Fibroblast of skin of left biceps (primary cell): ENCODE measurements at regions not wholly inside any gene's neighbourhood (a gene's known extent, or its start where the extent isn't known, plus 50 kb on each side); places are given as distances from the start of the nearest gene placed in this dataset.
"Not testable (repeated sequence)": the region's sequence is repeated elsewhere in the genome, so short reads cannot be mapped to it uniquely, and the experiment has no call there.

Experiments
- DNase-seq, 2 experiments: peaks; one replicate each; pipeline ENCODE4 v3.0.0-alpha.2; 2013; ENCODE audit warnings: low read depth in 2 of 2

- no peak for DNase-seq
These were observed 119.8 kb downstream of the ZNF330 start for GRCh38 chr4:141340458-141340857.

DNA sequence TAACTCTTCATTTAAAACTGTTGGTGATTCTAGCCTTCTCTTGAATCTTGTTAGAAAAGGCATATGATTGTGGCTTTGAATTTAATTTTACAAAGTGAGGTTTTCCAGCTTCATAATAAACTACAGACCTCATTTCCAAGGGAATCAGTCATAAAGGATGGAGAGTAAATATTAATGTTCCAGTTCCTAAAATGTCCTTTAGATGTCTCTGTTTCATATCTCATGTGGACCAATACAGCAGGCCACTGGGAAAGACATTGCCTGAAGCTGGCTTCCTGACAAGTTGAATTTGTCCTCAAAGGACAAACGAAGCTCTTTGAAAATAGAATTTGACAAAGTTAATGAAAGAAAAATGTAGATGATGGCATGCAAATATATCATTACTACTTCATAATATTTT, 125.4 kb downstream of the ZNF330 start:
- peak; percentile 30 to 43 for DNase-seq

- DNase-seq = no peak
These were observed 127.0 kb downstream of the ZNF330 start for GRCh38 chr4:141347684-141348083.

DNA sequence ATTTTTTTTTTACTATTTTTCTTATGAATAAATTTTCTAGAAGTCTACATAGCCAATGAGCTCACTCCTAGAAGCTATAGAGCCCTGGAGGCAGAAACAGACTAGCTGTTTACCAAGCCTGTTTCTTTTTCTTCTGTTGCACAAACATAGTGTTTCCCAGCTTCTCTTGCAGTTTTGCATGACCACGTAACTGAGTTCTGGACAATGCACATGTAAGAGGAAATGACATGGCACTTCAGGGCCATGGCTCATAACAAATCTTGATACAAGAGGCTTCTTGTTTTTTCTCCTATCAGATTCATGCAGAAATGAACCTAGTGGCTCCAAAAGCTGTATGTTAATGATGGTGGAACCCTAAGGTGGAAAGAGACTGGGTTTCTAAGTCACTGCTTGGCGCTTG, 127.4 kb downstream of the ZNF330 start:
- no peak for DNase-seq

DNA sequence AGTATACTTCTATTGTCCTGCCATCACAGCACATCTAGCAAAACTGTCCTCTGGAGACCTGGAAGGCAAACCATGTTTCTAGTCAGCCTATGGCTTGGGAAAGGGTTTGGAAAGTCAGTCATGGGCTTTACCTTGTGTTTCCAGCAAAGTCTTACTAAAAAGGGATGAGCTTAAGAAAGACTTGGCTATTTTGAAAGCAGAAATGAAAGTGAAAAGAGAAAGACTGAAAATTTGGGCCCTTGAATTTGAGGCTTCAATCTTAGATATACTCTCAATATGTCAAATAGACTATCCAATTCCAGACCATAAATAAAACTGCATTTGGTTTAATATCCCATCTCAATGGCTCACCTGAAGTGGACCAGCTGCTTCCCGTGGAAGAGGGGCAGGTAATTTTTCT, 127.9 kb downstream of the ZNF330 start:
- DNase-seq = no peak

DNA sequence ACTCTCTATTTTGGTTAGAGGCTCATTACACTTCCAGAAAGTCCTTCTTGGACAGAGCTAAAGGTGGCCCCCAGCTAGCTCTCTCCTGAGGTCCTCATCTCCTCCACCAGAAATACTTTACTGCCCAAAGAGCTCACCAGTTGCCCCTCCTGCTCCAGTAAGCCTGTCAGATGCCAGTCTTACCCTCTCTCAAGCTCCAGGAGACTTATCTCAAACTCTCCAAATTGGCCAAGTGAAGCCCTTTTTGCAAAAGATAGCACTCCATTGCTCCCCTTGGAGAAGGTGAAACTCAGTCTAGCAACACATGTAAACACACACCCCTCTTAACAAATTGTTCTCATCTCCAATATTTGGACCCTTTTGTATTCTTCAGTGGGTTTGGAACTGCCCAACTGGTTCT, 128.5 kb downstream of the ZNF330 start:
- DNase-seq = no peak

GRCh38 chr4:141350122-141350905, 129.6 kb downstream of the ZNF330 start:
- DNase-seq = peak; percentile 80 to 84

DNA sequence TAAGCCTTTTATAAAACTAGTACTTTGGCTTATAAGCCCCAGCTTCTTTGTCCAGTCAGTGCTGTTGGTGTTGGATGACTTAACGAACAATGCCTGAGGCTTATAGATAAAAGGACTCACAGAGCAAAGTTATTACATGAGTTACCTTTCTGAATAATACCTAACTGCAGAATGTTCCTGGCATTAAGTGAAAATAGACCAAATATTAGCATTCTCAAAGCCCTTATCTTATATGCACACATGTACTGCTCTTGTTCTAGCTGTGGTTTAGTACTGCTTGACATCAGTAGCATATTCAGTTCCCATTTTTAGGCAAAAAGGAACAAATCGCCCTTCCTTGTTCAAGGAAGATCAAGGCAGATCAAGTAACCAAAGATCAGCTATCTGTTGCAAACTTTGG, 131.6 kb downstream of the ZNF330 start:
- no peak for DNase-seq

DNA sequence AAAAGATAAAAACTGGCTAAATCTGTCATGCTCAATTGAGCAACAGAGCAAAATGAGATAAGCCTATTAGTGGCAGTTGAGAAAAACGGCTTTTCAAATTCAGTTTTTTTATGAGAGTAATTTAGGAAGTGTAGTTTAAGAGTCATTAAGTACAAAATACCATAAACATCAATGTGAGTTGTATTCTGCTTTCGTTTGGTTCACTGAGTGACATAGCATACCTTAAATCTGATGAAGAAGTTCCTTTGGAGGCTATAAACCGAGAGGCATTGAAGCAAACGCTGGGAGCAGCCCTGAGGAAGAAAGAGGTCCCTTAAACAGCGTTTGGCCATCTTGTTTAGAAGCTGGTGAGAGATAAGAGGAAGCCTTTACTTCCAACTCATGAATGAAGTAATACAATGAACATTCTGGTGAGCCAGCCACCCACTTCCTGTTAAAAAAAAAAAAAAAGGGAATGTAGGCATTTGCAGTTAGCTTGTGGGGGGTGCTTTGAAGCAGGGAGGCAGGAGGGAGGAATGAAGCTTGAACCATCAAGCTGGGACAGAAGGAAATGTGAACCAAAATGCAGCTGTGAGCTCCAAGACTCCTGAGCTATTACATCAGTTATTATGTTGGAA, 132.3 kb downstream of the ZNF330 start:
- DNase-seq = peak; percentile 71

- DNase-seq = no peak
These were observed 135.7 kb downstream of the ZNF330 start for GRCh38 chr4:141356321-141356962.

DNA sequence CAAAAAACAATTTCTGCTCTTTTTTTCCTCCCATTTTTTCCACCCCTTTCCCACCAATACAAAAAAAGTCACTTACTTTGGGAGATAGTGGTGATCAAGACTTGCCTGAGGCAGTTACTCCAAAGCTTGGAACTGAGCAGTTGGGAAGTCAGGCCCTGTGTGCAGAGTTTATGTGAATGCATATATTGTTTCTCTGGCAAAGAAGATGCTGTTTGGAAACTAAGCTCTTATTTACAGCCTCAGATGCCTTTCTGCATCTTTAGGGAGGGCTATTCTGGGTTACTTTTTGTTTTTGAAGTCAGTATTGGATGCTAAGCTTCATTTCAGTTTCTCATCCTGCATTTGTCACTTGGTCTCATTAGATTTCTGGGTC, 136.3 kb downstream of the ZNF330 start:
- no peak for DNase-seq

- DNase-seq = not testable (repeated sequence)
These were observed 147.5 kb downstream of the ZNF330 start for GRCh38 chr4:141368241-141368640.

- DNase-seq = no peak
These were observed 150.5 kb downstream of the ZNF330 start for GRCh38 chr4:141371206-141371605.

- DNase-seq = peak; percentile 58 to 63
These were observed 155.2 kb downstream of the ZNF330 start for GRCh38 chr4:141375855-141376254.

GRCh38 chr4:141376769-141377168, 156.1 kb downstream of the ZNF330 start:
- no peak for DNase-seq

- DNase-seq = no peak
These were observed 166.6 kb downstream of the ZNF330 start for GRCh38 chr4:141387299-141387698.

GRCh38 chr4:141388481-141388880, 167.8 kb downstream of the ZNF330 start:
- peak; percentile 44 to 54 for DNase-seq

GRCh38 chr4:141389649-141390048, 169.0 kb downstream of the ZNF330 start:
- DNase-seq = no peak

DNA sequence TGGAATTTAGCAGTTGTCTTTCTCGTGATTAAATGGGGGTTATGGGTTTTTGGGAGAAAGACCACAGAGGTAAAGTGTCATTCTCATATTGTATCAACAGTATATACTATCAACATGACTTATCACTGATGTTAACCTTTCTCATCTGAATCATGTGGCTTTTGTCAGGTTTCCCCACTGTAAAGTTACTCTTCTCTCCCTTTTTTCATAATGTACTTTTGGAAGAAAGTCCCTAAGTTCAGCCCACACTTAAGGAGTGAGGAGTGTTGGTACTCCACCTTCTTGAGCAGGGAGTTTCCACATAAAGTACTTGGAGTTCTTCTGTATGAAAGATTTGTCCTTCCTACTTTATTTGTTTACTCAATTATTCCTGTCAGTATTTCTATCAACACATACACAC, 169.9 kb downstream of the ZNF330 start:
- DNase-seq = no peak

DNA sequence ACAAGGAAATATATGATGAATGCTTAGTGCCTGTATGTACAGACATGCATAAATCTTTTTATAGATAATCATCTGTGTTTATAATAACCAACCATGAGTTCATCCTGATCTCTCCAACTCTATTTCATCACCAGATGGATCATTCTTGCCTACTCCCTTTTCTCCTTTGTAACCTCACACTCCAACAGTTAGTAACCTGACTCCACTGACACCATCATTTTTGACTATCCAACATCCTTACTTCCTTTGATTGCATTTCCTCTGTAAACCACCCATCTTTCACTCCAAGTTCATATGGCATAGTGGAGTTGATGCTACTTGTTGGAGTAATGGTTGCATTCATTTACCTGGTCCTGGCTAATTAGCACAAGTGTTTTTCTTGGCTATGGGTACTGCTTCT, 170.6 kb downstream of the ZNF330 start:
- DNase-seq = no peak

DNA sequence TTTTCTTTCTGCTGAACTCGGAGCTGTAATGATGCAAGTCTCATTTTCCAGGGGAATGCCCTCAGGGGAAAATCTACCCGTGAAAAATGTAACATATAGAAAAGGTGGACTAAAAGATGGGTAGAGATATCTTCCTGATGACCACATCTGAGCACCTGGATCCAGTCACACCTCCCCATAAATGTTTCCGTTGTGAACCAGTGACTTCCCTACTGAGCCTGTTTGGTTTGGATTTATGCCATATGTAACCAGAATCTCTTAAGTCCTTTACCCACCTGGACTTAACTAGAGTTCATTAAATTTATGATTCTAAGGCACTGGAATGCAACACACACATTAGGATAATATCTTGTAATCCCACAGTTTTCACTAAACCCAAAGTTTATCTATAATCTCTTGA, 171.1 kb downstream of the ZNF330 start:
- DNase-seq = no peak

DNA sequence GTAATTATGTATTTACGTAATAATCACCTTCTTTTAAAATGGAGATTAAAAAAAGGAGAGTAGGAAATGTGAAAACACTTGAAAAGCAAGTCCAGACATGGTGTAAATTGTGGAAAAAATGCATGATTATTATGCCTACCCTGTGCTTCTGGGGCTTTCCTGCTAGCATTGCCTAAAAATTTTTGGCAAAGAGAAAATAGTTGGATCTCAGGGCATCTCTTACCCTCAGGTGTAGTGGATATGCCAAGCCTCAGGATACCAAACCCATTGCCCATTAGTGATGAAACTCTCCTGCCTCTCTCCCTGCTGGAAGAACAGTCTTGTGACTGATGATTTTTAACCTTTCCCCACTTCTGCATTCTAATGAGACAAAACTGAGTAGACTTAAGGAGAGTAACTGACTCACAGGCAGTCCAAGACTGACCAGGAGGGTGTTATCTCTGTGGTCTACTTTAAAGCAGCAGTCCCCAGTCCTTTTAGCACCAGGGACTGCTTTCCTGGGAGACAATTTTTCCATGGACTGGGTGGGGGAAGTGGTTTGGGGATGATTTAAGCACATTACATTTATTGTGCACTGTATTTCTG, 174.6 kb downstream of the ZNF330 start:
- DNase-seq = no peak

DNA sequence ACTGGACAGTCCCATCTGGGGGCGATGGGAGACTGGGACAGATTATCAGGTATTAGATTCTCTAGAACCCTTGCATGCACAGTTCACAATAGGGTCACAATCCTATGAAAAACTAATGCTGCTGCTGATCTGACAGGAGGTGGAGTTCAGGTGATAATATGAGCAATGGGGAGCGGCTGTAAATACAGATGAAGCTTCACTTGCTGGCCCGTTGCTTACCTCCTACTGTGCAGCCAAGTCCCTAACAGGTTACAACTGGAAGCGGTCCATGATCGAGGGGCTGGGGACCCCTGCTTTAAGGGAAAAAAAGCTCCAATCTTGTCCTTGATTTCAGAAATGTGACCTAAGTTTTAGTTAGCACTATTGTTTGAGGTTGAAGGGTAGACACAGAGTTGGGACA, 175.2 kb downstream of the ZNF330 start:
- no peak for DNase-seq
